Vagina (tissue), 2 donors: ENCODE measurements at regions not wholly inside any gene's neighbourhood (a gene's known extent, or its start where the extent isn't known, plus 50 kb on each side); places are given as distances from the start of the nearest gene placed in this dataset.

Source experiments
- DNase-seq, 2 donors: peaks; one replicate each; pipeline ENCODE4 v3.0.0-alpha.2; 2017; ENCODE audit errors: extremely low spot score in 2 of 2
- H3K27ac ChIP-seq: fragments of 200-600 bp; sonication (generic); one replicate; pipeline ENCODE4 v1.5.1; 2019
- H3K27me3 ChIP-seq: fragments of 200-600 bp; sonication (generic); one replicate; pipeline ENCODE4 v1.5.1; 2019
- H3K36me3 ChIP-seq, 2 donors: fragments of 200-600 bp; sonication (generic); one replicate each; pipeline ENCODE4 v1.5.1; 2017 to 2019
- H3K4me1 ChIP-seq: fragments of 200-600 bp; sonication (generic); one replicate; pipeline ENCODE4 v1.5.1; 2019
- H3K4me3 ChIP-seq, 2 donors: fragments of 200-600 bp; sonication (generic); 1 replicate in 1 of 2; 2 replicates in 1 of 2; pipeline ENCODE4 v1.5.1; 2016 to 2019
- H3K9me3 ChIP-seq: fragments of 200-600 bp; sonication (generic); one replicate; pipeline ENCODE4 v1.5.1; 2019
- CTCF ChIP-seq, 3 experiments: fragments of 450-650 bp in 2 of 3; fragments of 200-600 bp in 1 of 3; sonication (generic) in 1 of 3; IDR thresholded peaks; one replicate each; pipeline ENCODE4 v1.5.1; 2017 to 2019; ENCODE audit warnings: antibody characterized with exemption in 3 of 3, mild to moderate bottlenecking in 2 of 3, moderate library complexity in 2 of 3
- POLR2A ChIP-seq, 2 donors: fragments of 450-650 bp; IDR thresholded peaks; one replicate each; pipeline ENCODE4 v1.6.1; 2017; ENCODE audit warnings: antibody characterized with exemption in 2 of 2, mild to moderate bottlenecking in 2 of 2, moderate library complexity in 2 of 2
- POLR2AphosphoS5 ChIP-seq, 2 donors: sonication (generic); formaldehyde crosslinking; IDR thresholded peaks; one replicate each; pipeline ENCODE4 v1.9.0; 2017; ENCODE audit warnings: antibody characterized with exemption in 2 of 2, mild to moderate bottlenecking in 2 of 2, low read depth in 1 of 2; ENCODE audit not compliant: insufficient read depth in 1 of 2
- intact Hi-C: fragments of 100-400 bp; cut with DNase I; formaldehyde crosslinking; loops from one replicate; pipeline ENCODE4 v1.15.1; 2023

- TF ChIP-seq POLR2A (IDR thresholded peaks at IDR 0.05): no peak
- TF ChIP-seq POLR2AphosphoS5 (IDR thresholded peaks at IDR 0.05; ENCODE audit: insufficient read depth in 1 of 2, low read depth in 1 of 2): no peak
- TF ChIP-seq CTCF (IDR thresholded peaks at IDR 0.05): no peak
- no peaks in the 10 kb centered on the region for H3K4me1 ChIP-seq
- H3K9me3 ChIP-seq: no peaks in the 10 kb centered on the region
- H3K27ac ChIP-seq: no peak overlapping the region
- no peak overlapping the region for H3K4me3 ChIP-seq
- no peaks in the 10 kb centered on the region for H3K27me3 ChIP-seq
- no peak for DNase-seq
- intact Hi-C loops: no loop called here
- no peaks in the 10 kb centered on the region for H3K36me3 ChIP-seq
Observed at GRCh38 chrX:39777623-39778025, 320.1 kb downstream of the BCOR start.

- TF ChIP-seq POLR2AphosphoS5 (IDR thresholded peaks at IDR 0.05; ENCODE audit: insufficient read depth in 1 of 2, low read depth in 1 of 2) (no peak), CTCF (IDR thresholded peaks at IDR 0.05) (no peak), POLR2A (IDR thresholded peaks at IDR 0.05) (no peak)
- Histone ChIP-seq H3K9me3 (no peaks in the 10 kb centered on the region), H3K27me3 (no peaks in the 10 kb centered on the region), H3K4me3 (no peak overlapping the region), H3K36me3 (no peaks in the 10 kb centered on the region), H3K27ac (no peak overlapping the region), H3K4me1 (no peaks in the 10 kb centered on the region)
- no peak for DNase-seq
- intact Hi-C loops: no loop called here
Observed at GRCh38 chrX:39779952-39780783, 317.6 kb downstream of the BCOR start.

GRCh38 chrX:39782276-39782675, 315.5 kb downstream of the BCOR start:
- intact Hi-C loops: no loop called here
- TF ChIP-seq CTCF (IDR thresholded peaks at IDR 0.05) (no peak), POLR2A (IDR thresholded peaks at IDR 0.05) (no peak), POLR2AphosphoS5 (IDR thresholded peaks at IDR 0.05; ENCODE audit: insufficient read depth in 1 of 2, low read depth in 1 of 2) (no peak)
- Histone ChIP-seq H3K27me3 (no peaks in the 10 kb centered on the region), H3K4me1 (no peaks in the 10 kb centered on the region), H3K9me3 (no peaks in the 10 kb centered on the region), H3K27ac (no peak overlapping the region), H3K36me3 (no peaks in the 10 kb centered on the region), H3K4me3 (no peak overlapping the region)
- no peak for DNase-seq

DNA sequence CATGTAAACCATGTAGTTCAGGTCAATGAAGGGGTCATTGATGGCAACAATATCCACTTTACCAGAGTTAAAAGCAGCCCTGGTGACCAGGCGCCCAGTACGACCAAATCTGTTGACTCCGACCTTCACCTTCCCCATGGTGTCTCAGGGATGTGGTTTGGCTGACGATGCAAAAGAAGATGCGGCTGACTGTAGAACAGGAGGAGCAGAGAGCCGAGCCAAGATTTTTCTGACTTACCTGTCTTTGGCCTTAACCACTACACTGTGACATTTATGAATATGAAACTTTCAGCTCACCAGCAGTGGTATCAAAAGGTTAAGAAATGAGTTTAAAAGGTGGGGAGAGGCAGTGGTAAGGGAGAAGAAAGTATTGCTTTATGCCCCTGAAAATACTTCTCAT, 309.8 kb downstream of the BCOR start:
- intact Hi-C loops: no loop called here
- Histone ChIP-seq H3K27ac (no peak overlapping the region), H3K27me3 (no peaks in the 10 kb centered on the region), H3K36me3 (no peaks in the 10 kb centered on the region), H3K4me1 (no peaks in the 10 kb centered on the region), H3K4me3 (no peak overlapping the region), H3K9me3 (no peaks in the 10 kb centered on the region)
- DNase-seq: no peak
- TF ChIP-seq POLR2AphosphoS5 (IDR thresholded peaks at IDR 0.05; ENCODE audit: insufficient read depth in 1 of 2, low read depth in 1 of 2): no peak
- TF ChIP-seq CTCF (IDR thresholded peaks at IDR 0.05): no peak
- TF ChIP-seq POLR2A (IDR thresholded peaks at IDR 0.05): no peak

- no peak overlapping the region for H3K27ac ChIP-seq
- H3K4me1 ChIP-seq: no peaks in the 10 kb centered on the region
- no peak overlapping the region for H3K4me3 ChIP-seq
- DNase-seq: no peak
- H3K36me3 ChIP-seq: no peaks in the 10 kb centered on the region
- no peaks in the 10 kb centered on the region for H3K9me3 ChIP-seq
- intact Hi-C loops: no loop called here
- no peak for TF ChIP-seq CTCF (IDR thresholded peaks at IDR 0.05)
- H3K27me3 ChIP-seq: no peaks in the 10 kb centered on the region
Observed at GRCh38 chrX:39788521-39788920, 309.2 kb downstream of the BCOR start.
